Tibial nerve (tissue), 4 donors: ENCODE measurements at regions not wholly inside any gene's neighbourhood (a gene's known extent, or its start where the extent isn't known, plus 50 kb on each side); places are given as distances from the start of the nearest gene placed in this dataset.
"Not testable (repeated sequence)": the region's sequence is repeated elsewhere in the genome, so short reads cannot be mapped to it uniquely, and the experiment has no call there.

Experiments
- DNase-seq, 2 donors: peaks; one replicate each; pipeline ENCODE4 v3.0.0-alpha.2; 2019; ENCODE audit warnings: low spot score in 2 of 2
- H3K27ac ChIP-seq, 4 donors: fragments of 200-600 bp; sonication (generic) in 3 of 4; one replicate each; pipeline ENCODE4 v1.5.1; 2017 to 2019; ENCODE audit warnings: mild to moderate bottlenecking in 1 of 4
- H3K27me3 ChIP-seq, 2 donors: fragments of 200-600 bp; sonication (generic) in 1 of 2; one replicate each; pipeline versions ENCODE4 v1.5.1 to v1.6.0; 2017 to 2019
- H3K36me3 ChIP-seq, 3 donors: fragments of 200-600 bp; sonication (generic); one replicate each; pipeline ENCODE4 v1.5.1; 2018 to 2019
- H3K4me1 ChIP-seq, 4 donors: fragments of 200-600 bp; sonication (generic) in 3 of 4; one replicate each; pipeline ENCODE4 v1.5.1; 2017 to 2019
- H3K4me3 ChIP-seq, 4 donors: fragments of 200-600 bp; sonication (generic) in 3 of 4; one replicate each; pipeline ENCODE4 v1.5.1; 2017 to 2019; ENCODE audit warnings: mild to moderate bottlenecking in 1 of 4, moderate library complexity in 1 of 4
- H3K9me3 ChIP-seq, 4 donors: fragments of 200-600 bp; sonication (generic) in 3 of 4; one replicate each; pipeline ENCODE4 v1.5.1; 2017 to 2019
- CTCF ChIP-seq, 5 experiments: fragments of 200-600 bp in 3 of 5; fragments of 450-650 bp in 2 of 5; sonication (generic) in 3 of 5; IDR thresholded peaks; one replicate each; pipeline ENCODE4 v1.5.1; 2016 to 2019; ENCODE audit warnings: antibody characterized with exemption in 5 of 5, mild to moderate bottlenecking in 3 of 5, moderate library complexity in 2 of 5
- EP300 ChIP-seq, 2 donors: sonication (generic); formaldehyde crosslinking; IDR thresholded peaks; one replicate each; pipeline ENCODE4 v1.6.1; 2017; ENCODE audit warnings: antibody characterized with exemption in 2 of 2, mild to moderate bottlenecking in 1 of 2
- POLR2A ChIP-seq, 2 donors: fragments of 450-650 bp; IDR thresholded peaks; one replicate each; pipeline ENCODE4 v1.6.1; 2017; ENCODE audit warnings: antibody characterized with exemption in 2 of 2, mild to moderate bottlenecking in 2 of 2, moderate library complexity in 2 of 2
- WGBS, 2 donors: methylation state at CpG; one replicate each; pipeline ENCODE4 v1.1.5; 2018; 5-methylcytosine and 5-hydroxymethylcytosine counted together

- H3K27ac ChIP-seq = no peak overlapping the region
- no peak for DNase-seq
Observed at GRCh38 chrX:26558719-26559386, 342.9 kb downstream of the MAGEB5 start.

DNA sequence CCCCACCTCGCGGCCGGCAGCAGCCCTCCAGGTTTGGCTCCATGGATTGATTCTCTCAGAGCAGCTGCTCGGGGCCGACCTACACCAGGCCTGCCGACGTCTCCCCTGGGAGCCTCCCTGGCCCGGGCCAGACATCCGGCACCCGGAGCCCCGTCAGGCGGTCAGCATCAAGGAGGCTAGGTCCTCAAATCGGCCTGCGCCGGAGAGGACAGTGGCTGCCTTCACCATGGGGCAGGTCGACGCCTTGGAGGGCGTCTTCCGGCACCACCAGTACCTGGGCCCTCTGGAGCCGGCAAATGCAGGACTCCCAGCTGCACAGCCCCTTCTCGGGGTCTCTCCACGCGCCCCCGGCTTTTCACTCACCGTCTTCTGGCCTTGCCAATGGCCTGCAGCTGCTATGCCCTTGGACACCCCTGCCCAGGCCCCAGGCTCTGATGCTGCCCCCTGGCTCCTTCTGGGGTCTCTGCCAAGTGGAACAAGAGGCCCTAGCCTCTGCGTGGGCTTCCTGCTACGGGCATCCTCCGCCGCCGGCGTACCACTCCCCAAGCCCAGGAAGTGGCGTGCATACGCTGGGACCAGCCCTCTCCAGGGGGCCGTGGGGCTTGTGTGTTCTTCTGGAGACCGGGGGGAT is 341.8 kb downstream of the MAGEB5 start:
- 92 to 98% methylated on average over 18 to 31 of the region's 35 CpGs for WGBS, 2 donors
- TF ChIP-seq POLR2A (IDR thresholded peaks at IDR 0.05) (no peak), EP300 (IDR thresholded peaks at IDR 0.05) (no peak), CTCF (IDR thresholded peaks at IDR 0.05) (no peak)
- no peaks in the 10 kb centered on the region for H3K9me3 ChIP-seq
- H3K36me3 ChIP-seq = no peaks in the 10 kb centered on the region
- no peaks in the 10 kb centered on the region for H3K4me1 ChIP-seq
- no peak for DNase-seq
- no peak overlapping the region for H3K4me3 ChIP-seq
- no peak overlapping the region for H3K27ac ChIP-seq
- H3K27me3 ChIP-seq = no peaks in the 10 kb centered on the region

More at GRCh38 chrX:26558719-26559386, 342.9 kb downstream of the MAGEB5 start:
- Histone ChIP-seq H3K27me3 (no peaks in the 10 kb centered on the region), H3K4me1 (no peaks in the 10 kb centered on the region), H3K4me3 (no peak overlapping the region), H3K9me3 (no peaks in the 10 kb centered on the region), H3K36me3 (no peaks in the 10 kb centered on the region)
- no peak for TF ChIP-seq POLR2A (IDR thresholded peaks at IDR 0.05)
- no peak for TF ChIP-seq EP300 (IDR thresholded peaks at IDR 0.05)
- TF ChIP-seq CTCF (IDR thresholded peaks at IDR 0.05) = no peak
- WGBS, 2 donors = 82 to 96% methylated on average over 8 to 29 of the region's 29 CpGs

GRCh38 chrX:26525768-26526167 is 309.8 kb downstream of the MAGEB5 start:
- WGBS, 2 donors = 52 to 58% methylated on average over 5 to 8 of the region's 8 CpGs
- not testable (repeated sequence) for DNase-seq, H3K36me3 ChIP-seq

GRCh38 chrX:26522501-26522900 is 306.5 kb downstream of the MAGEB5 start:
- Histone ChIP-seq H3K27me3 (no peaks in the 10 kb centered on the region), H3K4me3 (no peak overlapping the region), H3K9me3 (no peaks in the 10 kb centered on the region), H3K4me1 (no peaks in the 10 kb centered on the region), H3K36me3 (no peaks in the 10 kb centered on the region), H3K27ac (no peak overlapping the region)
- WGBS, 2 donors = 47 to 69% methylated on average over 2 of the region's 2 CpGs
- no peak for DNase-seq
- TF ChIP-seq EP300 (IDR thresholded peaks at IDR 0.05) (no peak), POLR2A (IDR thresholded peaks at IDR 0.05) (no peak), CTCF (IDR thresholded peaks at IDR 0.05) (no peak)

More at GRCh38 chrX:26525768-26526167, 309.8 kb downstream of the MAGEB5 start:
- H3K4me3 ChIP-seq, H3K27me3 ChIP-seq, H3K4me1 ChIP-seq, H3K27ac ChIP-seq, H3K9me3 ChIP-seq: not testable (repeated sequence)

DNA sequence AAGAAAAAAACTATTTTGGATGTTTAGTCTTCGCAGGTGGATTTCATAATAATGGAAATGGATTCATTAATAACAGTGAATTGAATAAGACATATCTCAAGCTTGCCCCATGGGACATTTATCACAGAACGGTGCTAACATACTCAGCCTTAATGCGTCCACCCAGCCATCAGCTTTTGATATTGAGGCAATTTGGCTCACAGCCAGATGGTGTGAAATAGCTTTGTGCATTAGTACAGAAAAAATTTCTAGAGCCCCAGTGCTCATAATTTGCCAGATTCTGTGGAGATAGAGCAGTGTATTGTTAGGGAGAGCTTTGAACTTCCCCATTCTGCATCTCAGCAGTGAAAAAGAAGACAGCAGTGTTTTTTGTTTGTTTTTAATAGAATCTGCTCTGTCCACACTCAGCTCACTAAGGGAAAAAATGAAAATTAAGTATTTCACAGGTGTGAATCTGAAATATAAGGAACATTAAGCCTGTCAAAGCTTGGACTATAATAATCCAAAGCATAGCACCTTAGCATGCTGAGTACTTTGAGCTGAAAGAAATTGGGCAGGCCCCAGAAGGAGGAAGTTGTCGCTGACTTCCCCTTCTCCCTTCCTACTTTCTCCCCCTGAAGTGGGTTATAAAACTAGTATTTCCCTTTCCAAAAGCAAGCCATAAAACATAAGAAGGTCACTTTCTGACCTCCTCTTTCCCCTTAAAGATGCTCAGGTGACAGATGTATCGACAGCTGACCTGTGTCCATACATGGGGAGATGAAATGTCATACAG is 295.8 kb downstream of the MAGEB5 start:
- Histone ChIP-seq H3K27ac (no peak overlapping the region), H3K9me3 (no peaks in the 10 kb centered on the region), H3K4me1 (no peaks in the 10 kb centered on the region), H3K4me3 (no peak overlapping the region), H3K27me3 (no peaks in the 10 kb centered on the region), H3K36me3 (no peaks in the 10 kb centered on the region)
- no peak for DNase-seq
- 58% methylated on average over 5 of the region's 5 CpGs for WGBS, 2 donors
- TF ChIP-seq CTCF (IDR thresholded peaks at IDR 0.05) (no peak), EP300 (IDR thresholded peaks at IDR 0.05) (no peak), POLR2A (IDR thresholded peaks at IDR 0.05) (no peak)
